Fibroblast of pulmonary artery (primary cell): ENCODE measurements at regions not wholly inside any gene's neighbourhood (a gene's known extent, or its start where the extent isn't known, plus 50 kb on each side); places are given as distances from the start of the nearest gene placed in this dataset.

ENCODE experiments used
- DNase-seq: peaks from one replicate; pipeline ENCODE4 v3.0.0-alpha.2; 2010; ENCODE audit warnings: low read depth
- H3K4me3 ChIP-seq: replicated peaks from 2 replicates; pipeline ENCODE4 v1.5.1; 2011; ENCODE audit warnings: low read depth, mild to moderate bottlenecking, control low read depth, low read length, moderate library complexity
- TF ChIP-seq, protein P1 (sequence below): IDR thresholded peaks from 2 replicates; pipeline ENCODE4 v1.5.1; 2011; ENCODE audit warnings: mild to moderate bottlenecking, control low read depth, low read length, inconsistent platforms; ENCODE audit errors: missing control alignments

DNA sequence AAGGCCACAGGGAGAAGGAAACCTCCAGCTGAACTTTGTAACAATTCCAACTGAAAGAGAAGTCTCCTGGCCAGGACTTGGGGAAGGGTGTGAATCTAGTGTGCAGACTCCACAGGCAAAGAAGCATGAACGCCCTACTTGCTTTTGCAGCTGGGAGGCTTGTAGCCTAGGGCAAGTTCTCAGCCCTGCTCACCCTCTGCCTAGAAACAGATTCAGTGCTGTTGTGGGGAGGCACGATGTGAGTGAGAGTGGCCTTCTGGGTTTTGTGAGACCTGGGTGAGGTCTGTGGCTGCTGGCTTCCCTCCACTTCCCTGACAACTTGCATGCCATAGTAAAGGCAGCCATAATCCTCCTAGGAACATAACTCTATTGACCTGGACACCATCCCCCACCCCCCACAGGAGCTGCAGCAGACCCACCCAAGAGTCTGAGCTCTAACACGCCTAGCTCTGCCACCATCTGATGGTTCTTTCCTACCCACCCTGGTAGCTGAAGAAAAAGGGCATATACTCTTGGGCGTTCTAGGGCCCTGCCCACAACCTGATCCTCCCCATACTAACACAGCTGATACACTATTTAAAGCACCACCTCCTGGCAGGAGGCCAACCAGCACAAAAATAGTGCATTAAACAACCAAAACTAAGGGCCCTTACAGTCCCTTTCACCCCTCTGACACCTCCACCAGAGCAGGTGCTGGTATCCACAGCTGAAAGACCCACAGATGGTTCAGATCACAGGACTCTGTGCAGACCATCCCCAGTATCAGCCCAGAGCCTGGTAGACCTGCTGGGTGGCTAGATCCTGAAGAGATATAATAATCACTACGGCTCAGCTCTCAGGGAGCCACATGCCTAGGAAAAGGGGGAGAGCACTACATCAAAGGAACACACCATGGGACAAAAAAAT is 426.5 kb downstream of the IGSF11 start:
- TF ChIP-seq, protein P1, sequence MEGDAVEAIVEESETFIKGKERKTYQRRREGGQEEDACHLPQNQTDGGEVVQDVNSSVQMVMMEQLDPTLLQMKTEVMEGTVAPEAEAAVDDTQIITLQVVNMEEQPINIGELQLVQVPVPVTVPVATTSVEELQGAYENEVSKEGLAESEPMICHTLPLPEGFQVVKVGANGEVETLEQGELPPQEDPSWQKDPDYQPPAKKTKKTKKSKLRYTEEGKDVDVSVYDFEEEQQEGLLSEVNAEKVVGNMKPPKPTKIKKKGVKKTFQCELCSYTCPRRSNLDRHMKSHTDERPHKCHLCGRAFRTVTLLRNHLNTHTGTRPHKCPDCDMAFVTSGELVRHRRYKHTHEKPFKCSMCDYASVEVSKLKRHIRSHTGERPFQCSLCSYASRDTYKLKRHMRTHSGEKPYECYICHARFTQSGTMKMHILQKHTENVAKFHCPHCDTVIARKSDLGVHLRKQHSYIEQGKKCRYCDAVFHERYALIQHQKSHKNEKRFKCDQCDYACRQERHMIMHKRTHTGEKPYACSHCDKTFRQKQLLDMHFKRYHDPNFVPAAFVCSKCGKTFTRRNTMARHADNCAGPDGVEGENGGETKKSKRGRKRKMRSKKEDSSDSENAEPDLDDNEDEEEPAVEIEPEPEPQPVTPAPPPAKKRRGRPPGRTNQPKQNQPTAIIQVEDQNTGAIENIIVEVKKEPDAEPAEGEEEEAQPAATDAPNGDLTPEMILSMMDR = no peak
- no peak overlapping the region for H3K4me3 ChIP-seq
- DNase-seq = no peak

DNA sequence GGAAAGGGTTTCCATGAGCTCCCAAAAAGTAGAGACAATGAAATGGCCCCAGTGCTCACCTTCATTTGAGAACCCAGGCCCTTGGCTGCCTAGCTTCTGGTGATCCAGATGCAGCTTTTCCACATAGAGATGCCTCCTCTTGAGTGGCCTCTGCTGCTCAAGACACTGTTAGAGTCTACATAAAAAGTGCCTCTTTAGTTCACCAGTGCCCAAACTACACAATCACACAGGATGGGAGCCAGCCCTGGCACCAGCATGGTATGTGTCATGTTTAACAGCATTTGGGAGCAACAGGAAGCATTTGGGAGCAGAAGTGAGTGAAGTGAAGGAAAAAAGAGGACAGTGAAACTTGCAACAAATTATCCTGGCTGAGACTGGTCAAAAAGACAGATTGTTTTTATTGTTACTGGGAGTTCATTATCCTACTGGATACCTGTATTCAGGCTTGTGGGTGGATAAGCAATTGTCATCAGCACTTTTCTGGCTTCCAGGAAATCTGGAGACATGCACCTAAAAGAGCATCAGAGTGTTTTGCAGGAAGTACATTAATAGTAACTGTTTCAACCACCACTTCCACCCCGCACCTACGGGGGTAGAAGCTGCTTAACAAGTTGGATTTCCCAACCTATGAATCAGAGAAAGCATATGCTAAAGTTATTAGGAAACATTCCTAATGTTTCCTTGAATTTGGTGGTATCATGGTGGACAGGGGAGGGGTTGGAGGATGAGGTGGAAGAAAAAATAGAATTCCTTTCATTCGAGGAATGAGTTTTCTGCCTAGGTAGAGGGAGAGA is 416.2 kb downstream of the IGSF11 start:
- TF ChIP-seq, protein P1 = no peak
- H3K4me3 ChIP-seq = no peak overlapping the region
- no peak for DNase-seq

DNA sequence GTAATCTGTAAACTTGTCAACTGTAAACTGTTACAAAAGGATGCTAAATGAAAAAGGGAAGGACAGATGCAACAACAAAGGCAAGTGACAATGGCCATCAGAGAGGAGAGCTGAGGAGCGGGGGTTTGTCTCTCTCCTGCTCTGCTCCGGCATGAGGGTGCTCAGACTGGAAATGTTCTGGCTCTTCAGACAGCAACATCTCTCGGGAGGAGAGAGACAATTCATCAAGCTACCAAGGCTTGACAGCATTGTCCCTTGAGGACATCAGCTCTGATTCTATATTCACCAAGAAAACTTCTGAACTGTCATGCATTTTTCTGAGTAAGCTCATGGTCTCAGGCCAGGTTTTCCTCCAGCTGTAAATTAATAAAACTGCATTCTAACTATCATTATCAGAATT is 408.2 kb downstream of the IGSF11 start:
- no peak for DNase-seq
- H3K4me3 ChIP-seq = no peak overlapping the region
- TF ChIP-seq, protein P1 = no peak

DNA sequence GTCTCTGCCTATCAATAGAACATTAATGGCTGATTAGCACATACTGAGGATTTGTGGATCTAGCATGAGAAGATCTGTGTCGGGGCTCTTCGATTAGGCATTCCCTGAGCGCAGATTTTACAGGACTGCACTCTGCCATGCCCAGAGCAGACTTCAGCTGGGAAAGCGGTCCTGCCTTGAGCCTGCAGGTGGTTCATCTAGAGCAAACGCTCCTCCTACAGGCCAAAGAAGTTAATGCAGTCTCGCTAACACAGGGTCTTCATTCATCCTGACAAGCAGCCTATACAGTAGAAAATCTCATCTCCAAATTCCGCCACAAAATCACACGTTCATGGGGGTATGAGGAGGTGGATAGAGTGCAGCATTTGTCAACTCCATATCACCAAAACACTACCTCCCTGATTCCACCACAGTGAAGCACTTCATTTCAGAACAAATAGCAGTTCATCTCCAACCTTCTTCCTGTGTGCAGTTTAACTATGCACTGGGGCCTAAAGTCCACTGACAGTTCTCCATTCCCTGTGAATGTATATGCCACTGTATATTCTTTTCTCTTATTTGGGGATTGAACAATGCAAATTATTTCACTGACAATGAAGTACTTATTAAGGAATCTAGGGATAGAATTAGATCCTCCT is 405.8 kb downstream of the IGSF11 start:
- H3K4me3 ChIP-seq = no peak overlapping the region
- peak; percentile 64 for DNase-seq
- TF ChIP-seq, protein P1 = peak; percentile 77

DNA sequence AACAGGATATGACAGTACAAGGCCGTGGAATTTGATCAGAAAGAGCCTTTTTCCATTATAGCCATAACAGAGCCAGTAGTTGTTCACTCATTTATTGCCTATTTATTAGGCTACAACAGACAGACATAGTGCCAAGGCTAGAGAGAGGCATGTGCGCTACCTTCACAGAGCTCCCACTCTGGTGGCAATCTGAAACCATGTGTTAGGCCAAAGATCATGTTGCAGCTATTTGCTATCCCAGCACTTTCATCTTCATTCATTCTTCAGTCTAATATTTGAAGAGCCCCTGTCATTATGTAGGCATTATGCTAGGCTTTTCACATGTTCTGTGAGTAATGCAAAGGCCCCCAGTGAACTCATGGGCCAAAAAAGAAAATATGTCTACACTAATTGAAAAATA is 404.8 kb downstream of the IGSF11 start:
- no peak for DNase-seq
- no peak overlapping the region for H3K4me3 ChIP-seq
- TF ChIP-seq, protein P1 = no peak

DNA sequence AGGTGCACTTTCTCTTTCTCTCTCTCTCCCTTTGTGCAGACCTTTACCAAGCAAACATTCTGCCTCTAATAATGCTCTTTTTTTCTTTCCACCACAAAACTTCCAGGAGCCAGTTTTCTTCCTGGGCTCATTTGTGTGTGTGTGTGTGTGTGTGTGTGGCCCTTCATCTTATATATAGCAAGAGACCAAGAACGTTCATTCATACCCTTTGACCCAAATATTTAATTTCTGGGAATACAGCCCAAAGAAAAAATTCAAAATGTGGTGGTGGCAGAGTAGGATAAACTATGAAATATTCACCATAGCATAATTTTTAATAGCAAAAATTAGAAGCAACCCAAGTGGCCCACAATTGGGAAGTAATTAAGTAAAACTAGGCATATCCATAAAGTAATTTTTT is 398.9 kb downstream of the IGSF11 start:
- H3K4me3 ChIP-seq = no peak overlapping the region
- TF ChIP-seq, protein P1 = no peak
- no peak for DNase-seq
